SH-SY5Y (cell line): ENCODE measurements at regions not wholly inside any gene's neighbourhood (a gene's known extent, or its start where the extent isn't known, plus 50 kb on each side); places are given as distances from the start of the nearest gene placed in this dataset.

ENCODE experiments used
- GATA2 ChIP-seq: IDR thresholded peaks from 2 replicates; pipeline ENCODE4 v1.6.1; 2011; ENCODE audit warnings: mild to moderate bottlenecking, low read depth, low read length
- GATA3 ChIP-seq: IDR thresholded peaks from 2 replicates; pipeline ENCODE4 v1.6.1; 2011; ENCODE audit warnings: low read depth, mild to moderate bottlenecking, low read length, moderate library complexity

DNA sequence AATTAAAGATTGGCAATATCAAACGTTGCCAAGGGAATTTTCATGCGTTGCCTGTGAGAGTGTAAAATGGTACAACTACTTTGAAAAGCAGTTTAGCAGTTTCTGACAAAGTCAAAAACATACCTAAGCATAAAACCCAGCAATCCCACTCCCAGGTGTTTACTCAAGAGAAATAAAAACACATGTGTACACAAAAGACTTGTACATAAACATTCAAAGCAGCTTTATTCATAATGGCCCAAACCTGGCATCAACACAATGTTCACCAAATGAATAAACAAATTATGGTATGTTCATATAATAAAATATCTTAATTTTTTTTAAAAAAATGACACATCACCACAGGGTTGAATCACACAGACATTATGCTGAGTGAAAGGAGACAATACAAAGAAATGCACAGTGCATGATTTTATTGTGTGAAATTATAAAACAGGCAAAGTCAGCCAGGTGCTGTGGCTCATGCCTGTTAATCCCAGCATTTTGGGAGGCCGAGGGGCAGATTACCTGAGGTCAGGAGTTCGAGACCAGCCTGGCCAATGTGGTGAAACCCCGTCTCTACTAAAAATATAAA lies 240.4 kb upstream of the MARCKS start:
- TF ChIP-seq GATA2 (no peak), GATA3 (no peak)
